Gastroesophageal sphincter (tissue), 3 donors: ENCODE measurements at regions not wholly inside any gene's neighbourhood (a gene's known extent, or its start where the extent isn't known, plus 50 kb on each side); places are given as distances from the start of the nearest gene placed in this dataset.

Experiments used
- CTCF ChIP-seq, 4 experiments: fragments of 200-600 bp in 2 of 4; fragments of 450-650 bp in 2 of 4; sonication (generic) in 1 of 4; IDR thresholded peaks; one replicate each; pipeline ENCODE4 v1.5.1; 2017 to 2019; ENCODE audit warnings: antibody characterized with exemption in 4 of 4, mild to moderate bottlenecking in 2 of 4, moderate library complexity in 2 of 4
- EP300 ChIP-seq: sonication (generic); formaldehyde crosslinking; IDR thresholded peaks from one replicate; pipeline ENCODE4 v1.6.1; 2017; ENCODE audit warnings: antibody characterized with exemption, mild to moderate bottlenecking
- POLR2A ChIP-seq, 2 donors: fragments of 450-650 bp; IDR thresholded peaks; one replicate each; pipeline ENCODE4 v1.6.1; 2017; ENCODE audit warnings: antibody characterized with exemption in 2 of 2, mild to moderate bottlenecking in 2 of 2, moderate library complexity in 1 of 2

GRCh38 chr10:4651404-4652037, 174.5 kb upstream of the AKR1E2 start:
- TF ChIP-seq EP300 = no peak
- TF ChIP-seq CTCF (IDR thresholded peaks at IDR 0.05) = no peak
- no peak for TF ChIP-seq POLR2A (IDR thresholded peaks at IDR 0.05)
